ENCODE measurements at regions not wholly inside any gene's neighbourhood (a gene's known extent, or its start where the extent isn't known, plus 50 kb on each side); places are given as distances from the start of the nearest gene placed in this dataset.
A peak's percentile ranks its signal among the peaks of the same experiment; 100 is the strongest.
"Not testable (repeated sequence)": the region's sequence is repeated elsewhere in the genome, so short reads cannot be mapped to it uniquely, and the experiment has no call there.

GRCh38 chr2:139685090-139685983 is 905.1 kb upstream of the NXPH2 start:
- peak overlapping the region; percentile 48 for H3K27ac ChIP-seq
- no peak for TF ChIP-seq ZFX (IDR thresholded peaks at IDR 0.05; ENCODE audit: borderline replicate concordance)
- no peak for TF ChIP-seq CTCF (IDR thresholded peaks at IDR 0.05)

- TF ChIP-seq ZFX (IDR thresholded peaks at IDR 0.05; ENCODE audit: borderline replicate concordance) (no peak), CTCF (IDR thresholded peaks at IDR 0.05) (no peak)
- peak overlapping the region; percentile 48 for H3K27ac ChIP-seq
These were observed 904.2 kb upstream of the NXPH2 start for GRCh38 chr2:139684286-139684860.

DNA sequence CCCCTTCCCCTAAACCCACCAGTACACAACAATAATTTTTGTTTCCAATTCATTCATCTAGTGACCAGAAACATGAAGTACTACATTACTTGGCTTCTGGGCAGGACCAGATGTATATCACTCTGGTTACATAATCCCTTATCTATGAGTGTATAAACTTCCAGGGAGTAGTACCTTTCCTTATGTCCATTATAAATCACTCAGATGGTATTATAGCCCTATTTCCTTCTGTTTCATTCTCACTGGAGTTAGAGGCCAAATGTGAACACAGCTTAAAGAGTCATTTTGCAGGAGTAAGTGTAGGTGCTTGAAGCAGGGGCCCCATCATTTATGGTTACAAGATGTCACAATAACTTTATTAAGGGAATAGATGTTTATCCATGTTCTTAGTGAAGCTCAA is 894.4 kb upstream of the NXPH2 start:
- H3K27ac ChIP-seq: no peak overlapping the region
- TF ChIP-seq ZFX (IDR thresholded peaks at IDR 0.05; ENCODE audit: borderline replicate concordance) (no peak), CTCF (IDR thresholded peaks at IDR 0.05) (no peak)

DNA sequence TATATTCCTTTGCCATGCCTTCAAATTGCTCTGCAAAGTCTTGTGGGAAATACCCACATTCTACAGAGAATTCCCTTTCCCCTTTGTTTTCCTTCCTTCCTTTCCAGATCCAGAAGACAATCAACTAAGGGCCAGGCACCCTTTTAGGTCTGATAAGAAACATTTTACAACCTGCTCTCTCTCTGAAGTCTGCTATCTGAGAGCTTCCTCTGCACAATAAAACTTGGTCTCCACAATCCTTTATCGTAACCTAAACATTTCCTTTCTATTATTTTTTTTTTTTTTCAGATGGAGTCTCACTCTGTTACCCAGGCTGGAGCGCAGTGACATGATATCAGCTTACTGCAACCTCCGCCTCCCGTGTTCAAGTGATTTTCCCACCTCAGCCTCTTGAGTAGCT is 893.3 kb upstream of the NXPH2 start:
- H3K27ac ChIP-seq: not testable (repeated sequence)

GRCh38 chr2:139669675-139670074 is 889.5 kb upstream of the NXPH2 start:
- TF ChIP-seq ZFX (IDR thresholded peaks at IDR 0.05; ENCODE audit: borderline replicate concordance): no peak
- TF ChIP-seq CTCF (IDR thresholded peaks at IDR 0.05): no peak
- no peak overlapping the region for H3K27ac ChIP-seq

- no peak for TF ChIP-seq CTCF (IDR thresholded peaks at IDR 0.05)
- no peak for TF ChIP-seq ZFX (IDR thresholded peaks at IDR 0.05; ENCODE audit: borderline replicate concordance)
These were observed 872.2 kb upstream of the NXPH2 start for GRCh38 chr2:139652385-139652784.

DNA sequence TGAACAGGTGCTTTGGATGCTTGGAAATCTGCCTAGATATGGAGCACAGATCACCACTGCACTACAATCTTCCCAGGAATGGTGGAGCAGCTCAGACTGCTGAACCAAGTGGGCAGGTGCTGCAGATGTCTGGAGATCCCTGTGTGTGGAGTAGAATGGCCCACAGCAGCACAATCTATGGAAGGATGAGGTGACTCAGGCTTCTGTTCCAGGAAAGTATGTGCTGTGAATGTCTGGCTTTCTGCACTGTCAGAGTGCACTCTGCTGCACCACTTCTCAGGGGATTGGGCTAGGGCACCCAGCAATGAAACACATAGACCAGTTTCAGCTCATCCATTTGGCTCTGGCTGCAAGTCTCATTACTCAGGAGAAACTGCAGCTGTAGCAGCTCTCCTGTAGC is 865.4 kb upstream of the NXPH2 start:
- TF ChIP-seq CTCF (IDR thresholded peaks at IDR 0.05) (no peak), ZFX (IDR thresholded peaks at IDR 0.05; ENCODE audit: borderline replicate concordance) (no peak)
- no peak overlapping the region for H3K27ac ChIP-seq

More at GRCh38 chr2:139652385-139652784, 872.2 kb upstream of the NXPH2 start:
- no peak overlapping the region for H3K27ac ChIP-seq

All from 22Rv1 (cell line).